Neural cell (in vitro differentiated cells): ENCODE measurements at regions not wholly inside any gene's neighbourhood (a gene's known extent, or its start where the extent isn't known, plus 50 kb on each side); places are given as distances from the start of the nearest gene placed in this dataset.

Experiments used
- EP300 ChIP-seq: fragments of 450-650 bp; conservative IDR thresholded peaks from 2 replicates; pipeline ENCODE4 v1.6.1; 2014; ENCODE audit warnings: antibody characterized with exemption, mild to moderate bottlenecking, moderate library complexity; ENCODE audit not compliant: poor library complexity, severe bottlenecking
- EZH2 ChIP-seq: fragments of 200-600, 300-800 bp; shearing (Covaris generic), sonication (generic); IDR thresholded peaks from 2 replicates; pipeline ENCODE4 v1.6.1; 2014; ENCODE audit warnings: antibody characterized with exemption, low read length, borderline replicate concordance, mild to moderate bottlenecking; ENCODE audit not compliant: insufficient read depth, poor library complexity, severe bottlenecking
- POLR2AphosphoS5 ChIP-seq: IDR thresholded peaks from 2 replicates; pipeline ENCODE4 v1.6.1; 2012
- RAD21 ChIP-seq: fragments of 450-650 bp; conservative IDR thresholded peaks from 2 replicates; pipeline ENCODE4 v1.6.1; 2014; ENCODE audit warnings: antibody characterized with exemption, mild to moderate bottlenecking, moderate library complexity
- TF ChIP-seq, protein P1 (sequence below): fragments of 450-650 bp; IDR thresholded peaks from 2 replicates; pipeline ENCODE4 v1.5.1; 2014; ENCODE audit warnings: antibody characterized with exemption, mild to moderate bottlenecking, moderate library complexity; ENCODE audit not compliant: poor library complexity, severe bottlenecking

GRCh38 chr13:90591260-90591926, 756.1 kb upstream of the MIR17HG start:
- TF ChIP-seq, protein P1, sequence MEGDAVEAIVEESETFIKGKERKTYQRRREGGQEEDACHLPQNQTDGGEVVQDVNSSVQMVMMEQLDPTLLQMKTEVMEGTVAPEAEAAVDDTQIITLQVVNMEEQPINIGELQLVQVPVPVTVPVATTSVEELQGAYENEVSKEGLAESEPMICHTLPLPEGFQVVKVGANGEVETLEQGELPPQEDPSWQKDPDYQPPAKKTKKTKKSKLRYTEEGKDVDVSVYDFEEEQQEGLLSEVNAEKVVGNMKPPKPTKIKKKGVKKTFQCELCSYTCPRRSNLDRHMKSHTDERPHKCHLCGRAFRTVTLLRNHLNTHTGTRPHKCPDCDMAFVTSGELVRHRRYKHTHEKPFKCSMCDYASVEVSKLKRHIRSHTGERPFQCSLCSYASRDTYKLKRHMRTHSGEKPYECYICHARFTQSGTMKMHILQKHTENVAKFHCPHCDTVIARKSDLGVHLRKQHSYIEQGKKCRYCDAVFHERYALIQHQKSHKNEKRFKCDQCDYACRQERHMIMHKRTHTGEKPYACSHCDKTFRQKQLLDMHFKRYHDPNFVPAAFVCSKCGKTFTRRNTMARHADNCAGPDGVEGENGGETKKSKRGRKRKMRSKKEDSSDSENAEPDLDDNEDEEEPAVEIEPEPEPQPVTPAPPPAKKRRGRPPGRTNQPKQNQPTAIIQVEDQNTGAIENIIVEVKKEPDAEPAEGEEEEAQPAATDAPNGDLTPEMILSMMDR = no peak
- no peak for TF ChIP-seq EZH2
- no peak for TF ChIP-seq EP300
- TF ChIP-seq POLR2AphosphoS5 = no peak
- TF ChIP-seq RAD21 = no peak
